PC-3 (cell line): ENCODE measurements at regions not wholly inside any gene's neighbourhood (a gene's known extent, or its start where the extent isn't known, plus 50 kb on each side); places are given as distances from the start of the nearest gene placed in this dataset.

Source experiments
- ATAC-seq: fragments of 200-7000 bp; cut with Tn5 transposase; 2 replicates; pipeline ENCODE4 v1.9.1; 2020; ENCODE audit warnings: mild to moderate bottlenecking, moderate library complexity
- BruUV-seq: library from RNA; stranded (reverse); fragments of 400-500 nt; replicated peaks from 2 replicates; lab custom pipeline; 2021; lab: Mats Ljungman, UMichigan
- CTCF ChIA-PET: fragments of 300-600 bp; sonication (Branson Sonifier 250); formaldehyde crosslinking; loops from one replicate; lab custom pipeline; 2022; ENCODE audit warnings: antibody characterized with exemption; lab: Charles Lee
- POLR2A ChIA-PET: fragments of 300-600 bp; sonication (Branson Sonifier 250); formaldehyde crosslinking; loops from one replicate; lab custom pipeline; 2022; ENCODE audit warnings: antibody characterized with exemption; ENCODE audit not compliant: unreplicated experiment; lab: Charles Lee
- DNase-seq: peaks from one replicate; pipeline ENCODE4 v3.0.0-alpha.2; 2015
- H2AFZ ChIP-seq: fragments of 300-600 bp; sonication (generic); 2 replicates; pipeline ENCODE4 v1.6.0; 2016; ENCODE audit warnings: antibody characterized with exemption, low read length
- H3F3A ChIP-seq: fragments of 300-600 bp; sonication (generic); one replicate; pipeline ENCODE4 v1.6.0; 2017; ENCODE audit warnings: antibody characterized with exemption, low read length, control low read depth, mild to moderate bottlenecking; ENCODE audit not compliant: unreplicated experiment
- H3K27ac ChIP-seq: fragments of 300-600 bp; sonication (generic); 2 replicates; pipeline ENCODE4 v1.5.1; 2016; ENCODE audit warnings: mild to moderate bottlenecking, low read length
- H3K27me3 ChIP-seq: fragments of 300-600 bp; sonication (generic); 2 replicates; pipeline ENCODE4 v1.6.1; 2016; ENCODE audit warnings: low read length, mixed read lengths
- H3K36me3 ChIP-seq: fragments of 300-600 bp; sonication (generic); 2 replicates; pipeline ENCODE4 v1.6.1; 2016; ENCODE audit warnings: low read depth, mixed run types, low read length, mixed read lengths
- H3K4me1 ChIP-seq: fragments of 300-600 bp; sonication (generic); 2 replicates; pipeline ENCODE4 v1.5.1; 2016; ENCODE audit warnings: low read length; ENCODE audit not compliant: insufficient read depth
- H3K4me2 ChIP-seq: fragments of 300-600 bp; sonication (generic); 2 replicates; pipeline ENCODE4 v1.6.0; 2016; ENCODE audit warnings: low read length
- H3K4me3 ChIP-seq: fragments of 300-600 bp; sonication (generic); 2 replicates; pipeline ENCODE4 v1.5.1; 2016; ENCODE audit warnings: mild to moderate bottlenecking, low read length, mixed read lengths
- H3K79me2 ChIP-seq: fragments of 300-600 bp; sonication (generic); 2 replicates; pipeline ENCODE4 v1.6.1; 2017; ENCODE audit warnings: low read length, mixed read lengths
- H3K9ac ChIP-seq: fragments of 300-600 bp; sonication (generic); 2 replicates; pipeline ENCODE4 v1.6.0; 2016; ENCODE audit warnings: mild to moderate bottlenecking, low read length
- H3K9me2 ChIP-seq: fragments of 300-600 bp; sonication (generic); replicated peaks from 2 replicates; pipeline ENCODE4 v1.6.1; 2016; ENCODE audit warnings: mixed run types, low read length, mixed read lengths
- H3K9me3 ChIP-seq: fragments of 300-600 bp; sonication (generic); 2 replicates; pipeline ENCODE4 v1.6.1; 2016; ENCODE audit warnings: low read length, mixed read lengths
- H4K20me1 ChIP-seq: fragments of 300-600 bp; sonication (generic); 2 replicates; pipeline ENCODE4 v1.6.1; 2016; ENCODE audit warnings: low read length, mixed read lengths
- EZH2 ChIP-seq: fragments of 300-600 bp; sonication (generic); IDR thresholded peaks from one replicate; pipeline ENCODE4 v1.6.1; 2017; ENCODE audit warnings: antibody characterized with exemption, mild to moderate bottlenecking, low read length; ENCODE audit not compliant: unreplicated experiment
- EZH2phosphoT487 ChIP-seq: fragments of 300-600 bp; sonication (generic); IDR thresholded peaks from 2 replicates; pipeline ENCODE4 v1.6.1; 2018; ENCODE audit warnings: mild to moderate bottlenecking, antibody characterized with exemption, low read length, borderline replicate concordance
- intact Hi-C: fragments of 100-400 bp; cut with micrococcal nuclease; formaldehyde crosslinking; loops from 2 replicates; pipeline ENCODE4 v1.9.0; 2023
- TF ChIP-seq, protein P1 (sequence below): fragments of 300-600 bp; sonication (generic); conservative IDR thresholded peaks from 2 replicates; pipeline ENCODE4 v1.5.1; 2017; ENCODE audit warnings: antibody characterized with exemption, low read depth, mild to moderate bottlenecking, low read length

DNA sequence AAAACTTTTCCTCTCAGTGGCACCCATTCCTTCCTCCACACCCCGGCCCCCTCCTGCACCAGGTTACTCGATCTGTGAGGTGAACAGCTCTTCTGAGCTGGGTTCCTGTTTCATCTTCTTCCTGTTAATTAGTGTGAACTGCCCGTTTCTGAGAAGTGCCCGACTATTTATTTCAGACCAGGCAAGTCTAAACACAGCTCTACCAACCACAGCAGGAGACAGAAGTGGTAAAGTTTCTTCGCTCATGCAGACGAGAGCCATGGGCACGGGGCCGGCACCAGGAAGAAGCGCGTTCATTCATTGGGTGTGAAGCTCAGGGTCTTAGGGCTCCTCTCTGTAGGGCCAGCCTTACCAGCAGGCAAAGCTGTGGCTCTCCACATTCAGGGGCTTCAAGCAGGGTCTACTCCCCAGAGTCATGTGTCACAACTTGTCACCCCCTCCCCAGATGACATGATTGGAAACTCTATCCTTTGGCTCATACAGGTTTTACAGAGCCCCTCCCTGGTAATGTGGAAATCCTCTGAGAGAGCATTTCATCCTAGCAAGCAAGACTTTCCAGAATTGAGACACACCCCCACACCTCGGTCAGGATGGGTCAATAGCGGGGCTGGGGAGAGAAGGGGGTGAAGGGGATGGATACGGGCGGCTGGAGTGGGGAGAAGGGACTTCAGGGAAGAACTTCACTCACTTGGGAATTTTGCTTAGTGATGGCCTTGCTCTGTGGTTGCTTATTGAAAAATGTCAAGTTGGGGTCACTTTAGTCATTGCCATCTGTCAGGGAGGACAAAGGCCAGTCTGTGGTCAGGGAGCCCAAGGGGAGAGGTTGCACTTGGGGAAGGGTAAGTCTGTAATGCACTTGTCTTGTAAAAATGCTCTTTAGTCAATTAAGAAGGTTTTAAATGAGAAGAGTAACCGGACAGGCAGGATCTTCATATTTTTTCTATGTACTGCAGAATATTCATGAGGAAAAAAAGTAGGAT, 121.6 kb upstream of the TRIM2 start:
- peak overlapping the region; percentile 60 for H3K4me2 ChIP-seq
- no peak overlapping the region for H3K9ac ChIP-seq
- H3K9me2 ChIP-seq, result no peaks in the 10 kb centered on the region
- ChIA-PET POLR2A (interaction anchor here (0.5 kb wide), 1 partner anchor 147 kb away, joined by 6 read pairs; the partner anchor contains the start of gene FHDC1), CTCF (interaction anchor here (0.6 to 1.6 kb wide), 4 partner anchors 10 to 561 kb away, joined by 3 to 48 read pairs (median 3); no protein-coding TSS in a partner anchor)
- peak overlapping the region; percentile 83 for H2AFZ ChIP-seq
- H3K9me3 ChIP-seq, result no peaks in the 10 kb centered on the region
- intact Hi-C loops, result loop anchor here (1.0 to 10.0 kb wide), 3 partner anchors 46 to 236 kb away; no protein-coding TSS in a partner anchor
- H3K27ac ChIP-seq, result no peak overlapping the region
- H4K20me1 ChIP-seq, result no peaks in the 10 kb centered on the region
- TF ChIP-seq EZH2phosphoT487, result no peak
- TF ChIP-seq, protein P1, sequence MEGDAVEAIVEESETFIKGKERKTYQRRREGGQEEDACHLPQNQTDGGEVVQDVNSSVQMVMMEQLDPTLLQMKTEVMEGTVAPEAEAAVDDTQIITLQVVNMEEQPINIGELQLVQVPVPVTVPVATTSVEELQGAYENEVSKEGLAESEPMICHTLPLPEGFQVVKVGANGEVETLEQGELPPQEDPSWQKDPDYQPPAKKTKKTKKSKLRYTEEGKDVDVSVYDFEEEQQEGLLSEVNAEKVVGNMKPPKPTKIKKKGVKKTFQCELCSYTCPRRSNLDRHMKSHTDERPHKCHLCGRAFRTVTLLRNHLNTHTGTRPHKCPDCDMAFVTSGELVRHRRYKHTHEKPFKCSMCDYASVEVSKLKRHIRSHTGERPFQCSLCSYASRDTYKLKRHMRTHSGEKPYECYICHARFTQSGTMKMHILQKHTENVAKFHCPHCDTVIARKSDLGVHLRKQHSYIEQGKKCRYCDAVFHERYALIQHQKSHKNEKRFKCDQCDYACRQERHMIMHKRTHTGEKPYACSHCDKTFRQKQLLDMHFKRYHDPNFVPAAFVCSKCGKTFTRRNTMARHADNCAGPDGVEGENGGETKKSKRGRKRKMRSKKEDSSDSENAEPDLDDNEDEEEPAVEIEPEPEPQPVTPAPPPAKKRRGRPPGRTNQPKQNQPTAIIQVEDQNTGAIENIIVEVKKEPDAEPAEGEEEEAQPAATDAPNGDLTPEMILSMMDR, result no peak
- TF ChIP-seq EZH2, result no peak
- no peaks in the 10 kb centered on the region for H3F3A ChIP-seq
- no peak for ATAC-seq
- H3K4me1 ChIP-seq, result no peaks in the 10 kb centered on the region; the same call in 1 of the 2 replicates
- no peaks in the 10 kb centered on the region for H3K36me3 ChIP-seq
- no TSS peak for BruUV-seq
- H3K79me2 ChIP-seq, result no peaks in the 10 kb centered on the region
- no peak overlapping the region for H3K4me3 ChIP-seq
- H3K27me3 ChIP-seq, result no peaks in the 10 kb centered on the region
- DNase-seq, result no peak

DNA sequence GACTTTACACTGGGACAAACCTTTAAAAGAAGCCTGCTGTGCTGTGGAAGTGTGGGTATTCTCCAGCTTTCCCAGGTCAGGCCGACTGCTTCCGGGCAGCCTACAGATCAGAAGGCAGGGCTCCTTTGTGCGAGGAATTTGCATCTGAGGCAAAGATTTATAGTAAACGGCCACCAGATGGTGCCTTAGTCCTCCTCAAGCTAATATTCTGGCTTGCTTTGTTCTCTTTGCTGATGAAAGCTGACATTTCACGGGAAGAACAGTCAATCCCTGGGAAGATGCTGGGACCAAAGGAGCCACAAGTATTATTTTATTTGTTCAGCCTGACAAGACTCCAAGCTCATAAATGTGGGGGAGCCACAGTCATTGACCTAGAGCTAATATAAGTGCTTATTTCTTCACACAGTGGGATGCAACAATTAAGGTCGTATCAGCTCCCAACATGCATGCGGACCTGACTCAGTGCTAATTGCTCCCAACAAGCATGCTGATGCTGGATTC, 120.7 kb upstream of the TRIM2 start:
- H2AFZ ChIP-seq, result peak overlapping the region; percentile 83
- ChIA-PET POLR2A (interaction anchor here (0.6 kb wide), 2 partner anchors 112 to 114 kb away, joined by 3 to 4 read pairs; no protein-coding TSS in a partner anchor), CTCF (interaction anchor here (0.6 to 1.6 kb wide), 5 partner anchors 9 to 560 kb away, joined by 3 to 48 read pairs (median 3); no protein-coding TSS in a partner anchor)
- no peak overlapping the region for H3K27ac ChIP-seq
- H3K79me2 ChIP-seq, result no peaks in the 10 kb centered on the region
- H3F3A ChIP-seq, result no peaks in the 10 kb centered on the region
- no peaks in the 10 kb centered on the region for H3K27me3 ChIP-seq
- peak overlapping the region; percentile 60 for H3K4me2 ChIP-seq
- H3K9me3 ChIP-seq, result no peaks in the 10 kb centered on the region
- no peaks in the 10 kb centered on the region for H4K20me1 ChIP-seq
- TF ChIP-seq, protein P1, result peak; percentile 68
- TF ChIP-seq EZH2phosphoT487, result no peak
- DNase-seq (peak; percentile 80), ATAC-seq (peak; percentile 84)
- no peaks in the 10 kb centered on the region; the same call in 1 of the 2 replicates for H3K4me1 ChIP-seq
- H3K9me2 ChIP-seq, result no peaks in the 10 kb centered on the region
- no peak overlapping the region for H3K4me3 ChIP-seq
- intact Hi-C loops, result loop anchor here (1.0 to 10.0 kb wide), 3 partner anchors 45 to 237 kb away; no protein-coding TSS in a partner anchor
- no peak overlapping the region for H3K9ac ChIP-seq
- no TSS peak for BruUV-seq
- H3K36me3 ChIP-seq, result no peaks in the 10 kb centered on the region
